HL-60 (cell line): ENCODE measurements at regions not wholly inside any gene's neighbourhood (a gene's known extent, or its start where the extent isn't known, plus 50 kb on each side); places are given as distances from the start of the nearest gene placed in this dataset.

ENCODE experiments used
- GABPA ChIP-seq: IDR thresholded peaks from 2 replicates; pipeline ENCODE4 v1.6.1; 2012; ENCODE audit warnings: low read depth
- POLR2AphosphoS5 ChIP-seq: IDR thresholded peaks from 2 replicates; pipeline ENCODE4 v1.6.1; 2012; ENCODE audit warnings: low read depth
- SPI1 ChIP-seq: IDR thresholded peaks from 2 replicates; pipeline ENCODE4 v1.6.1; 2012; ENCODE audit warnings: low read depth, mild to moderate bottlenecking, borderline replicate concordance
- TF ChIP-seq, protein P1 (sequence below): IDR thresholded peaks from one replicate; pipeline ENCODE4 v1.5.1; 2011; ENCODE audit warnings: low read length, control low read depth, inconsistent platforms; ENCODE audit not compliant: insufficient read depth
- TF ChIP-seq, protein P2 (sequence below): IDR thresholded peaks from 2 replicates; pipeline ENCODE4 v1.6.1; 2012; ENCODE audit warnings: low read depth; ENCODE audit not compliant: insufficient replicate concordance

- TF ChIP-seq, protein P1, sequence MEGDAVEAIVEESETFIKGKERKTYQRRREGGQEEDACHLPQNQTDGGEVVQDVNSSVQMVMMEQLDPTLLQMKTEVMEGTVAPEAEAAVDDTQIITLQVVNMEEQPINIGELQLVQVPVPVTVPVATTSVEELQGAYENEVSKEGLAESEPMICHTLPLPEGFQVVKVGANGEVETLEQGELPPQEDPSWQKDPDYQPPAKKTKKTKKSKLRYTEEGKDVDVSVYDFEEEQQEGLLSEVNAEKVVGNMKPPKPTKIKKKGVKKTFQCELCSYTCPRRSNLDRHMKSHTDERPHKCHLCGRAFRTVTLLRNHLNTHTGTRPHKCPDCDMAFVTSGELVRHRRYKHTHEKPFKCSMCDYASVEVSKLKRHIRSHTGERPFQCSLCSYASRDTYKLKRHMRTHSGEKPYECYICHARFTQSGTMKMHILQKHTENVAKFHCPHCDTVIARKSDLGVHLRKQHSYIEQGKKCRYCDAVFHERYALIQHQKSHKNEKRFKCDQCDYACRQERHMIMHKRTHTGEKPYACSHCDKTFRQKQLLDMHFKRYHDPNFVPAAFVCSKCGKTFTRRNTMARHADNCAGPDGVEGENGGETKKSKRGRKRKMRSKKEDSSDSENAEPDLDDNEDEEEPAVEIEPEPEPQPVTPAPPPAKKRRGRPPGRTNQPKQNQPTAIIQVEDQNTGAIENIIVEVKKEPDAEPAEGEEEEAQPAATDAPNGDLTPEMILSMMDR: no peak
- TF ChIP-seq, protein P2, sequence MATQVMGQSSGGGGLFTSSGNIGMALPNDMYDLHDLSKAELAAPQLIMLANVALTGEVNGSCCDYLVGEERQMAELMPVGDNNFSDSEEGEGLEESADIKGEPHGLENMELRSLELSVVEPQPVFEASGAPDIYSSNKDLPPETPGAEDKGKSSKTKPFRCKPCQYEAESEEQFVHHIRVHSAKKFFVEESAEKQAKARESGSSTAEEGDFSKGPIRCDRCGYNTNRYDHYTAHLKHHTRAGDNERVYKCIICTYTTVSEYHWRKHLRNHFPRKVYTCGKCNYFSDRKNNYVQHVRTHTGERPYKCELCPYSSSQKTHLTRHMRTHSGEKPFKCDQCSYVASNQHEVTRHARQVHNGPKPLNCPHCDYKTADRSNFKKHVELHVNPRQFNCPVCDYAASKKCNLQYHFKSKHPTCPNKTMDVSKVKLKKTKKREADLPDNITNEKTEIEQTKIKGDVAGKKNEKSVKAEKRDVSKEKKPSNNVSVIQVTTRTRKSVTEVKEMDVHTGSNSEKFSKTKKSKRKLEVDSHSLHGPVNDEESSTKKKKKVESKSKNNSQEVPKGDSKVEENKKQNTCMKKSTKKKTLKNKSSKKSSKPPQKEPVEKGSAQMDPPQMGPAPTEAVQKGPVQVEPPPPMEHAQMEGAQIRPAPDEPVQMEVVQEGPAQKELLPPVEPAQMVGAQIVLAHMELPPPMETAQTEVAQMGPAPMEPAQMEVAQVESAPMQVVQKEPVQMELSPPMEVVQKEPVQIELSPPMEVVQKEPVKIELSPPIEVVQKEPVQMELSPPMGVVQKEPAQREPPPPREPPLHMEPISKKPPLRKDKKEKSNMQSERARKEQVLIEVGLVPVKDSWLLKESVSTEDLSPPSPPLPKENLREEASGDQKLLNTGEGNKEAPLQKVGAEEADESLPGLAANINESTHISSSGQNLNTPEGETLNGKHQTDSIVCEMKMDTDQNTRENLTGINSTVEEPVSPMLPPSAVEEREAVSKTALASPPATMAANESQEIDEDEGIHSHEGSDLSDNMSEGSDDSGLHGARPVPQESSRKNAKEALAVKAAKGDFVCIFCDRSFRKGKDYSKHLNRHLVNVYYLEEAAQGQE: no peak
- TF ChIP-seq GABPA (no peak), SPI1 (no peak), POLR2AphosphoS5 (no peak)
Measured at GRCh38 chr9:31823365-31823764, 561.1 kb upstream of the ACO1 start.
